ENCODE measurements at regions not wholly inside any gene's neighbourhood (a gene's known extent, or its start where the extent isn't known, plus 50 kb on each side); places are given as distances from the start of the nearest gene placed in this dataset.

DNA sequence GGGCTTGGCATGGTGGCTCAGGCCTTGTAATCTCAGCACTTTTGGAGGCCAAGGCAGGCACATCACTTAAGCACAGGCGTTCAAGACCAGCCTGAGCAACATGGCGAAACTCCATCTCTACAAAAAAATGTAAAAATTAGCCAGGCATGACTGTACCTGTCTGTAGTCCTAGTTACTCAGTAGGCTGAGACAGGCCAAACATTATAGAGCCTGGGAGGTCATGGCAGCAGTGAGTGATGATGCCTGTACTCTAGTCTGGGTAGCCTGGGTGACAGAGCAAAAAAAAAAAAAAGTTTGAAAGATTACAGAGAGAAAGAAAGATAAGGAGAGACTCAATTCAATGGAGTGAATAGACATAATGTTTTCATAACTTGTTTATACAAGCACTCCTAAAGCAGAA, 556.5 kb upstream of the BRINP3 start:
- ATAC-seq (no peak), DNase-seq (no peak)
- H3K4me1 ChIP-seq: no peaks in the 10 kb centered on the region
- TF ChIP-seq, protein P1, sequence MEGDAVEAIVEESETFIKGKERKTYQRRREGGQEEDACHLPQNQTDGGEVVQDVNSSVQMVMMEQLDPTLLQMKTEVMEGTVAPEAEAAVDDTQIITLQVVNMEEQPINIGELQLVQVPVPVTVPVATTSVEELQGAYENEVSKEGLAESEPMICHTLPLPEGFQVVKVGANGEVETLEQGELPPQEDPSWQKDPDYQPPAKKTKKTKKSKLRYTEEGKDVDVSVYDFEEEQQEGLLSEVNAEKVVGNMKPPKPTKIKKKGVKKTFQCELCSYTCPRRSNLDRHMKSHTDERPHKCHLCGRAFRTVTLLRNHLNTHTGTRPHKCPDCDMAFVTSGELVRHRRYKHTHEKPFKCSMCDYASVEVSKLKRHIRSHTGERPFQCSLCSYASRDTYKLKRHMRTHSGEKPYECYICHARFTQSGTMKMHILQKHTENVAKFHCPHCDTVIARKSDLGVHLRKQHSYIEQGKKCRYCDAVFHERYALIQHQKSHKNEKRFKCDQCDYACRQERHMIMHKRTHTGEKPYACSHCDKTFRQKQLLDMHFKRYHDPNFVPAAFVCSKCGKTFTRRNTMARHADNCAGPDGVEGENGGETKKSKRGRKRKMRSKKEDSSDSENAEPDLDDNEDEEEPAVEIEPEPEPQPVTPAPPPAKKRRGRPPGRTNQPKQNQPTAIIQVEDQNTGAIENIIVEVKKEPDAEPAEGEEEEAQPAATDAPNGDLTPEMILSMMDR (IDR thresholded peaks at IDR 0.05): no peak
- H3K9me3 ChIP-seq: no peaks in the 10 kb centered on the region
- no peaks in the 10 kb centered on the region for H3K36me3 ChIP-seq
- H3K4me3 ChIP-seq: no peak overlapping the region
- intact Hi-C loops (cut with DNase I): no loop called here
- H3K27me3 ChIP-seq: no peaks in the 10 kb centered on the region
- H3K27ac ChIP-seq: no peak overlapping the region

DNA sequence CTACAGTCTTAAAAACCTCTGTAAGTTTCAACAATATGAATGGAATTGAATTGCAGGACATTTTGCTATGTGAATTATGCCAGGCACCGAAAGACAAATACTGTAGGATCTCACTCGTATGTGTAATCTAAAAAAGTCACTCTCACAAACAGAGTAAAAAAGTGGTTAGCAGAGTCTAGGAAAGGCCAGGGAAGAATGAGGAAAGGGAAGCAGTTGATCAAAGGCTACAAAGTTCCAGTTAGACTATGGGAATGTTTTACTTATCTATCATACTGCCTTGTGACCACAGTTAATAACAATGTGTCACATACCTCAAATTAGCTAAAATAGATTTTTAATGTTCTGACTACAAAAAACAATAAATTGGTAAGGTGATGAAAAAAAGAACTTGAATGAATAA, 565.4 kb upstream of the BRINP3 start:
- intact Hi-C loops (cut with DNase I): no loop called here
- H3K4me3 ChIP-seq: no peak overlapping the region
- no peak overlapping the region for H3K27ac ChIP-seq
- ATAC-seq (no peak), DNase-seq (no peak)
- H3K36me3 ChIP-seq: no peaks in the 10 kb centered on the region
- TF ChIP-seq, protein P1 (IDR thresholded peaks at IDR 0.05): no peak
- no peaks in the 10 kb centered on the region for H3K9me3 ChIP-seq
- no peaks in the 10 kb centered on the region for H3K4me1 ChIP-seq
- no peaks in the 10 kb centered on the region for H3K27me3 ChIP-seq

DNA sequence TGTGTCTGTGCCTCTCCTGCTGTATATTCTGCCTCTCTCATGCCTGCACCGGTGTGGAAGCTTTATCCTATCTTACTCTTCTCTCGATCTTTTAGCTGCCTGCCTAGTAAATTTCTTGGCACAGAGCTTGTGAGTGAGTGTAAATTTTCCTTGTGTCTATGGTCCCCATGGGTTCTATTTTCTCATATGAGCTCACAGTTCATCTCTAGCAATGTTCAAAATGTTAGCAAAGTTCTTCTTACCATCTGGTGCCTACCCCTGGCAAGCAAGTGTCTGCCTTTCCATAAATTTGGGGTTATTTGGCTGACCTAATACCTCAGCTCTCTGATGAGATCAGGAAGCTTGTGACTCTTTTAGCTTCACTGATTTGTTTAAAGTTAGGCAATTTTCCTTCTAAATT, 572.1 kb upstream of the BRINP3 start:
- intact Hi-C loops (cut with DNase I): no loop called here
- TF ChIP-seq, protein P1 (IDR thresholded peaks at IDR 0.05): no peak
- no peaks in the 10 kb centered on the region for H3K27me3 ChIP-seq
- no peaks in the 10 kb centered on the region for H3K9me3 ChIP-seq
- no peak overlapping the region for H3K27ac ChIP-seq
- no peak for ATAC-seq
- H3K4me1 ChIP-seq: no peaks in the 10 kb centered on the region
- no peaks in the 10 kb centered on the region for H3K36me3 ChIP-seq
- no peak for DNase-seq
- no peak overlapping the region for H3K4me3 ChIP-seq

DNA sequence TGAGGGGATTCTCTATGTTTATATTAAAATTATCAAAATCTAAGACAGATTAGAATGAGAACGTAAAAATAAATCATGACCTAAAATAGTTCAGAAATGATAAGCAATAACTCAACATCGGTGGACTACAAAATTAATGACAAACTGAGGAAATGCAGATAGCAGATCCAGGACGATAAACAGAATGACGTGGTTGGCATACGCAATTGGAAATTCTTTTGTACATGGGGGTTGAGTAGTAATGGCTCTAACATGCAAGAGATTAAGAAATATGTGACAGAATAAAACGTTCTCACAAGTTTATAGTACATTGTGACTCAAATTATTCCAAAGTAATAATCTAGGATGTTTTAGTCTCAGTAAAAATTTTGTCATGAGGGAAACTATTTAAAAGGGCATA, 575.2 kb upstream of the BRINP3 start:
- Histone ChIP-seq H3K4me1 (no peaks in the 10 kb centered on the region), H3K27me3 (no peaks in the 10 kb centered on the region), H3K27ac (no peak overlapping the region), H3K36me3 (no peaks in the 10 kb centered on the region), H3K4me3 (no peak overlapping the region), H3K9me3 (no peaks in the 10 kb centered on the region)
- intact Hi-C loops (cut with DNase I): no loop called here
- DNase-seq (no peak), ATAC-seq (no peak)
- TF ChIP-seq, protein P1 (IDR thresholded peaks at IDR 0.05): no peak

DNA sequence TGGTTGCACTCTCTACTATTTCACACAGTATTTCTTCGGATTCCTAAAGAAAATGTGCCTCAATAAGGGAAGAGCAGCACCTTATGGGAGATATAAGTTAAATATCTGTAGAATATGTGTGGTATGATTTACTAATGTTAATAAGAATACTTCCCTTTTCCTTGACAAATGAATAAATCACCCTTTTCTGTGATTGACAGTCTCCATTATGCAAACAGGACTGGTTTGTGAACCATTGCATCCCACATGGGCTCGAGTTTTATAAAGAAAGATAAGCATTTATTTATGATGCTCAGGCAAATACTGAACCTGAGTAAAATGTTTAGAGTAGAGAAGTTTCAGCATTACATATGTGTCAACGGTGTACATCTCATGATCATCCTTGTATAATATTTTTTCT, 587.7 kb upstream of the BRINP3 start:
- TF ChIP-seq, protein P1 (IDR thresholded peaks at IDR 0.05): no peak
- Histone ChIP-seq H3K27me3 (no peaks in the 10 kb centered on the region), H3K36me3 (no peaks in the 10 kb centered on the region), H3K4me3 (no peak overlapping the region), H3K9me3 (no peaks in the 10 kb centered on the region), H3K4me1 (no peaks in the 10 kb centered on the region), H3K27ac (no peak overlapping the region)
- ATAC-seq (no peak), DNase-seq (no peak)
- intact Hi-C loops (cut with DNase I): no loop called here

DNA sequence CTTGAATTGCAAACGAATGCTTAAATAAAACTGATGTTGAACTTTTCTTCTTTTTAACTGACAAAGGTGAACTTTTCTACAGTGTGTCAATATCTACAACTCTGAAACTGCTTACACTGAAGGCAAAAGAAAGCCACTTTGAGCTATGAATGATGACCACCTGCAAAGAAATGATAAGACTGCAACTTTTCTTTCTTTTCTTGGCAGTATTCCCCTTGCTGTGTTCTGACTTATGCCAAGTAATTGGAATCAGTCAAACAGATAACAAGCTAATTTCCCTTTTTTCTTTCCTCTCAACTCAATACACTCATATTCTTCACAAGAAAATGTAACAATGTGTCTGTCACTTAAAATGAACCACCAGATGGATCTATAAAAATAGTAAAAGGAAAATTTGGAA, 588.1 kb upstream of the BRINP3 start:
- H3K36me3 ChIP-seq: no peaks in the 10 kb centered on the region
- no peaks in the 10 kb centered on the region for H3K9me3 ChIP-seq
- TF ChIP-seq, protein P1 (IDR thresholded peaks at IDR 0.05): no peak
- no peak overlapping the region for H3K4me3 ChIP-seq
- no peaks in the 10 kb centered on the region for H3K27me3 ChIP-seq
- ATAC-seq (no peak), DNase-seq (no peak)
- H3K4me1 ChIP-seq: no peaks in the 10 kb centered on the region
- no peak overlapping the region for H3K27ac ChIP-seq
- intact Hi-C loops (cut with DNase I): no loop called here
